H1 (cell line): ENCODE measurements at regions not wholly inside any gene's neighbourhood (a gene's known extent, or its start where the extent isn't known, plus 50 kb on each side); places are given as distances from the start of the nearest gene placed in this dataset.

Experiments
- CTCF ChIA-PET: fragments of 300-600 bp; sonication (Branson Sonifier 250); formaldehyde crosslinking; loops from one replicate; lab custom pipeline; 2021; ENCODE audit not compliant: partially characterized antibody; lab: Charles Lee
- POLR2A ChIA-PET: fragments of 300-600 bp; sonication (Branson Sonifier 250); formaldehyde crosslinking; loops from one replicate; lab custom pipeline; 2021; ENCODE audit warnings: inconsistent platforms; ENCODE audit not compliant: partially characterized antibody; lab: Charles Lee
- DNase-seq, 2 experiments: peaks; one replicate each; pipeline versions ENCODE4 v3.0.0 to v3.0.0-alpha.2; 2010 to 2022; ENCODE audit warnings: low spot score in 2 of 2, low read depth in 1 of 2, mixed read lengths in 1 of 2
- FAIRE-seq: peaks from 2 replicates; lab custom pipeline; 2011; peaks lifted over from hg19 to GRCh38; lab: Jason Lieb, UNC
- H2AFZ ChIP-seq: 2 replicates; pipeline ENCODE4 v1.8.1; 2012; ENCODE audit warnings: low read length, inconsistent platforms
- H2AK5ac ChIP-seq: 2 replicates; pipeline ENCODE4 v1.6.1; 2013; ENCODE audit warnings: low read depth, low read length
- H2BK120ac ChIP-seq: replicated peaks from 2 replicates; pipeline ENCODE3; 2013; ENCODE audit warnings: low read depth, low read length, inconsistent platforms
- H2BK12ac ChIP-seq: 2 replicates; pipeline ENCODE4 v1.6.1; 2013; ENCODE audit warnings: low read depth, low read length
- H2BK15ac ChIP-seq: 2 replicates; pipeline ENCODE4 v1.6.1; 2013; ENCODE audit warnings: low read length
- H2BK20ac ChIP-seq: 2 replicates; pipeline ENCODE4 v1.6.1; 2013; ENCODE audit warnings: low read length
- H2BK5ac ChIP-seq: 2 replicates; pipeline ENCODE4 v1.6.1; 2013; ENCODE audit warnings: low read depth, low read length
- H3K14ac ChIP-seq: 2 replicates; pipeline ENCODE4 v1.6.1; 2013; ENCODE audit warnings: inconsistent platforms; ENCODE audit not compliant: insufficient read length
- H3K18ac ChIP-seq: 2 replicates; pipeline ENCODE4 v1.6.1; 2013; ENCODE audit warnings: low read length; ENCODE audit errors: extremely low read depth
- H3K23ac ChIP-seq: 2 replicates; pipeline ENCODE4 v1.6.1; 2013; ENCODE audit warnings: inconsistent platforms; ENCODE audit not compliant: insufficient read length
- H3K23me2 ChIP-seq: 2 replicates; pipeline ENCODE4 v1.6.1; 2013; ENCODE audit warnings: low read depth, low read length
- H3K27ac ChIP-seq: 2 replicates; pipeline ENCODE4 v1.6.1; 2011; ENCODE audit warnings: low read depth, low read length, inconsistent platforms
- H3K27me3 ChIP-seq, 4 experiments: replicated peaks in 1 of 4; 1 replicate in 1 of 4; 2 replicates in 3 of 4; pipeline versions ENCODE4 v1.6.1 to v1.8.1; 2011 to 2013; ENCODE audit warnings: low read length in 3 of 4, mild to moderate bottlenecking in 3 of 4, inconsistent platforms in 2 of 4, mixed read lengths in 2 of 4, moderate library complexity in 1 of 4; ENCODE audit not compliant: control insufficient read depth in 3 of 4, insufficient read depth in 3 of 4; ENCODE audit errors: extremely low read depth in 1 of 4
- H3K36me3 ChIP-seq, 4 experiments: 2 replicates each; pipeline versions ENCODE4 v1.6.1 to v1.8.1; 2011 to 2013; ENCODE audit warnings: mild to moderate bottlenecking in 4 of 4, low read length in 3 of 4, moderate library complexity in 2 of 4, control low read depth in 1 of 4, inconsistent platforms in 1 of 4; ENCODE audit not compliant: insufficient read depth in 4 of 4, control insufficient read depth in 2 of 4
- H3K4ac ChIP-seq: replicated peaks from 2 replicates; pipeline ENCODE3; 2013; ENCODE audit warnings: low read length, low read depth, mixed read lengths, inconsistent platforms; ENCODE audit not compliant: insufficient read length
- H3K4me1 ChIP-seq, 4 experiments: replicated peaks in 1 of 4; 1 replicate in 1 of 4; 2 replicates in 3 of 4; pipeline versions ENCODE4 v1.6.1 to v1.8.1; 2011 to 2013; ENCODE audit warnings: low read length in 3 of 4, inconsistent platforms in 2 of 4, mixed read lengths in 1 of 4; ENCODE audit not compliant: insufficient read depth in 4 of 4, control insufficient read depth in 3 of 4
- H3K4me2 ChIP-seq, 2 experiments: 2 replicates each; pipeline versions ENCODE4 v1.6.1 to v1.8.1; 2011 to 2013; ENCODE audit warnings: low read depth in 2 of 2, low read length in 2 of 2, control low read depth in 1 of 2, inconsistent platforms in 1 of 2, mild to moderate bottlenecking in 1 of 2; ENCODE audit not compliant: insufficient read depth in 1 of 2
- H3K4me3 ChIP-seq, 4 experiments: fragments of 200-600, 300-600 bp in 1 of 4; sonication (generic), shearing (Covaris generic), sonication (Bioruptor Twin) in 1 of 4; 2 replicates each; pipeline versions ENCODE4 v1.5.1 to v1.8.1; 2011 to 2016; ENCODE audit warnings: low read length in 4 of 4, low read depth in 3 of 4, control low read depth in 2 of 4, inconsistent platforms in 2 of 4, mild to moderate bottlenecking in 2 of 4, mixed read lengths in 1 of 4, moderate library complexity in 1 of 4; ENCODE audit not compliant: insufficient read depth in 2 of 4; ENCODE audit errors: extremely low read depth in 1 of 4
- H3K56ac ChIP-seq: replicated peaks from 2 replicates; pipeline ENCODE3; 2013; ENCODE audit warnings: low read depth, mild to moderate bottlenecking, mixed read lengths, low read length, inconsistent platforms; ENCODE audit not compliant: insufficient read length
- H3K79me1 ChIP-seq: 2 replicates; pipeline ENCODE4 v1.6.1; 2013; ENCODE audit warnings: low read depth, low read length, control low read depth
- H3K79me2 ChIP-seq, 2 experiments: 2 replicates each; pipeline versions ENCODE4 v1.6.1 to v1.8.1; 2012 to 2013; ENCODE audit warnings: low read length in 2 of 2, mild to moderate bottlenecking in 2 of 2, inconsistent platforms in 1 of 2; ENCODE audit not compliant: insufficient read depth in 2 of 2, control insufficient read depth in 1 of 2
- H3K9ac ChIP-seq, 4 experiments: replicated peaks in 1 of 4; 1 replicate in 1 of 4; 2 replicates in 3 of 4; pipeline versions ENCODE4 v1.6.1 to v1.8.1; 2011 to 2013; ENCODE audit warnings: low read depth in 3 of 4, low read length in 3 of 4, control low read depth in 2 of 4, mild to moderate bottlenecking in 2 of 4, moderate library complexity in 2 of 4, inconsistent platforms in 1 of 4; ENCODE audit errors: extremely low read depth in 1 of 4
- H3K9me3 ChIP-seq, 2 experiments: 2 replicates each; pipeline versions ENCODE4 v1.6.1 to v1.8.1; 2012 to 2013; ENCODE audit warnings: mild to moderate bottlenecking in 2 of 2, moderate library complexity in 2 of 2, control low read depth in 1 of 2, inconsistent platforms in 1 of 2, low read depth in 1 of 2, low read length in 1 of 2, mixed read lengths in 1 of 2; ENCODE audit not compliant: insufficient read depth in 2 of 2
- H4K20me1 ChIP-seq, 2 experiments: replicated peaks in 1 of 2; 2 replicates each; pipeline versions ENCODE3 to v1.8.1; 2011 to 2013; ENCODE audit warnings: inconsistent platforms in 2 of 2, low read length in 2 of 2, mild to moderate bottlenecking in 1 of 2; ENCODE audit not compliant: insufficient read depth in 2 of 2, control insufficient read depth in 1 of 2
- H4K5ac ChIP-seq: 2 replicates; pipeline ENCODE4 v1.6.1; 2013; ENCODE audit warnings: low read length, low read depth, mixed read lengths, inconsistent platforms; ENCODE audit not compliant: insufficient read length
- H4K8ac ChIP-seq: 2 replicates; pipeline ENCODE4 v1.8.0; 2013; ENCODE audit warnings: mild to moderate bottlenecking, moderate library complexity, low read length, inconsistent platforms; ENCODE audit not compliant: insufficient read depth; ENCODE audit errors: extremely low read depth
- H4K91ac ChIP-seq: replicated peaks from 2 replicates; pipeline ENCODE3; 2013; ENCODE audit warnings: low read length, mixed read lengths, inconsistent platforms; ENCODE audit not compliant: insufficient read length
- ASH2L ChIP-seq: fragments of 200-600, 300-600 bp; sonication (generic); IDR thresholded peaks from one replicate; pipeline ENCODE4 v1.7.1; 2017; ENCODE audit warnings: low read length
- CBX8 ChIP-seq: fragments of 300-800, 300-1000 bp; sonication (generic); IDR thresholded peaks from 2 replicates; pipeline ENCODE4 v1.7.1; 2016; ENCODE audit warnings: low read depth, low read length, borderline replicate concordance
- CTCF ChIP-seq, 3 experiments: IDR thresholded peaks; 1 replicate in 2 of 3; 2 replicates in 1 of 3; pipeline versions ENCODE4 v1.5.1 to v1.6.1; 2011; ENCODE audit warnings: low read length in 3 of 3, mild to moderate bottlenecking in 3 of 3, inconsistent platforms in 2 of 3, low read depth in 1 of 3, moderate library complexity in 1 of 3; ENCODE audit not compliant: insufficient read depth in 1 of 3; ENCODE audit errors: control extremely low read depth in 1 of 3
- EZH2 ChIP-seq: fragments of 200-600 bp; sonication (generic); IDR thresholded peaks from 2 replicates; pipeline ENCODE4 v1.7.1; 2012; ENCODE audit warnings: low read depth, mild to moderate bottlenecking, moderate library complexity, low read length, inconsistent platforms; ENCODE audit not compliant: severe bottlenecking
- KDM1A ChIP-seq: fragments of 200-600, 300-600 bp; sonication (generic); IDR thresholded peaks from 2 replicates; pipeline ENCODE4 v1.7.1; 2016; ENCODE audit warnings: mild to moderate bottlenecking, low read length, borderline replicate concordance
- POLR2AphosphoS5 ChIP-seq: IDR thresholded peaks from 2 replicates; pipeline ENCODE4 v1.6.1; 2011; ENCODE audit warnings: low read depth, low read length
- RBBP5 ChIP-seq: IDR thresholded peaks from 2 replicates; pipeline ENCODE4 v1.7.1; 2012; ENCODE audit warnings: low read depth, mild to moderate bottlenecking, inconsistent platforms, low read length, moderate library complexity, borderline replicate concordance
- SRF ChIP-seq: IDR thresholded peaks from 2 replicates; pipeline ENCODE4 v1.6.1; 2011; ENCODE audit warnings: mild to moderate bottlenecking, low read depth, low read length, moderate library complexity
- WGBS, 2 experiments: shearing (Covaris generic) in 1 of 2; methylation state at CpG; one replicate each; pipeline versions ENCODE4 v1.1.6 to v1.1.7; 2013 to 2015; ENCODE audit warnings: low lambda C conversion rate in 2 of 2, mixed read lengths in 2 of 2, inconsistent platforms in 1 of 2, low coverage in 1 of 2, missing lambda C conversion rate in 1 of 2; ENCODE audit not compliant: insufficient replicate concordance in 2 of 2, insufficient coverage in 1 of 2, insufficient read length in 1 of 2; ENCODE audit errors: extremely low coverage in 1 of 2, missing lambda C conversion rate in 1 of 2; 5-methylcytosine and 5-hydroxymethylcytosine counted together

DNA sequence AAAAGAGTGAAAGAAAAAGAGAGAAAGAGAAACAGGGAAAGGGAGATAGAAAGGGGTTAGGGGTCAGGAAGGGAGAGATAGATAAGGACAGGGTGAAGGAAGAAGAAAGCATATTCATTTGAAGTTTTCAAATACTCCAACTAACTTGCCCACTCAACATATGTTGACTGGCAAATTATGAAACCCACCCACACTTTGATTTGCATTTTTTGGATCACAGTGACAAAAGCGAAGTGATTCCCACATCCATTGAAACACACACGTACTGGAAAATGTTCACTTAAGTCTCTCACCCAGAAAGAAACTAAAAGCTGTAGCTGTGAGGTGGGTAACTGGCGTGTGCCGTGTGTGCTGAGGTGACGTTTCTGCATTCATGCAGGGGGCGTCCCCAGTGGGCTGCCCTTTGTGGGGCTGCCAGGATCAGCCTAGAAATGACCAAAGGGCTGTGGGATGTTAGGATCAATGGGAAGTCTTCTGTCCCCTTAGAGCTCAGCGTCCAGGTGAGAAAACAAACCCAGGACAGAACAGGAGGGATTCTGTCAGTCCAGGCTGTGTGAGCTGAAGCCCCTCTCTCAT, 134.9 kb upstream of the ADARB2 start:
- no peak overlapping the region for H2BK15ac ChIP-seq
- 88% methylated on average over 7 of the region's 7 CpGs; no CpG with 5 or more reads in 1 of the 2 experiments for WGBS, 2 experiments
- H3K4me2 ChIP-seq, result no peak overlapping the region
- H3K18ac ChIP-seq, result no peak overlapping the region
- H3K56ac ChIP-seq, result no peak overlapping the region
- H3K14ac ChIP-seq, result no peak overlapping the region
- H3K4me3 ChIP-seq, result no peak overlapping the region
- no peak overlapping the region for H2BK120ac ChIP-seq
- H3K9ac ChIP-seq, result no peak overlapping the region
- no peak overlapping the region for H2AK5ac ChIP-seq
- H2BK20ac ChIP-seq, result no peak overlapping the region
- no peaks in the 10 kb centered on the region for H3K4me1 ChIP-seq
- no peak for DNase-seq
- H2AFZ ChIP-seq, result no peak overlapping the region
- ChIA-PET POLR2A (no interaction called here), CTCF (interaction anchor here (0.6 kb wide), 1 partner anchor 33 kb away, joined by 3 read pairs; no protein-coding TSS in a partner anchor)
- H3K27ac ChIP-seq, result no peak overlapping the region
- no peak overlapping the region for H4K91ac ChIP-seq
- H3K36me3 ChIP-seq, result no peaks in the 10 kb centered on the region
- 0 out of 7 replicates have a peak, but pooled peaks cover 0 to 3% (median 0%) of the 10 kb centered on the region in 4 experiments for H3K27me3 ChIP-seq
- no peaks in the 10 kb centered on the region for H4K20me1 ChIP-seq
- H3K23me2 ChIP-seq, result no peaks in the 10 kb centered on the region
- no peak overlapping the region; the same call in 1 of the 2 replicates for H4K8ac ChIP-seq
- no peak overlapping the region for H3K23ac ChIP-seq
- H3K9me3 ChIP-seq, result peaks cover 4 to 5% of the 10 kb centered on the region in 2 experiments; a peak in 2 of 4 replicates
- TF ChIP-seq SRF (no peak), ASH2L (no peak), POLR2AphosphoS5 (no peak), CBX8 (no peak), KDM1A (no peak), CTCF (IDR thresholded peaks at IDR 0.05; ENCODE audit: control extremely low read depth in 1 of 3, insufficient read depth in 1 of 3, low read depth in 1 of 3, low read length in 3 of 3) (no peak), RBBP5 (no peak), EZH2 (no peak)
- H4K5ac ChIP-seq, result no peak overlapping the region
- H2BK12ac ChIP-seq, result no peak overlapping the region
- no peak overlapping the region for H2BK5ac ChIP-seq
- H3K4ac ChIP-seq, result no peak overlapping the region
- FAIRE-seq, result no peak
- H3K79me2 ChIP-seq, result no peaks in the 10 kb centered on the region
- no peaks in the 10 kb centered on the region for H3K79me1 ChIP-seq
